ENCODE measurements at regions not wholly inside any gene's neighbourhood (a gene's known extent, or its start where the extent isn't known, plus 50 kb on each side); places are given as distances from the start of the nearest gene placed in this dataset.
A peak's percentile ranks its signal among the peaks of the same experiment; 100 is the strongest.
"Not testable (repeated sequence)": the region's sequence is repeated elsewhere in the genome, so short reads cannot be mapped to it uniquely, and the experiment has no call there.

GRCh38 chr19:37303591-37304171 lies 67.2 kb upstream of the ZNF527 start:
- Histone ChIP-seq H3K9me3 (ENCODE audit: low read length) (no peaks in the 10 kb centered on the region; the same call in 1 of the 2 replicates), H3K9me2 (replicated peaks; ENCODE audit: insufficient read depth, low read length) (no peaks in the 10 kb centered on the region), H3K27ac (ENCODE audit: low read length) (no peak overlapping the region), H3K4me3 (ENCODE audit: low read length) (no peak overlapping the region), H3K4me2 (ENCODE audit: low read depth, low read length, poor library complexity, severe bottlenecking) (no peak overlapping the region), H2AFZ (ENCODE audit: low read length) (no peak overlapping the region), H3K79me2 (ENCODE audit: low read length) (no peaks in the 10 kb centered on the region), H3K36me3 (ENCODE audit: insufficient read depth, low read length) (no peaks in the 10 kb centered on the region), H3K9ac (ENCODE audit: low read length) (no peak overlapping the region), H4K20me1 (ENCODE audit: insufficient read depth, low read depth, low read length) (no peaks in the 10 kb centered on the region), H3K27me3 (ENCODE audit: low read length) (no peaks in the 10 kb centered on the region), H3K4me1 (ENCODE audit: low read length) (no peaks in the 10 kb centered on the region)
- DNase-seq, result no peak

GRCh38 chr19:37304190-37304883 lies 66.6 kb upstream of the ZNF527 start:
- H4K20me1 ChIP-seq (ENCODE audit: insufficient read depth, low read depth, low read length), result no peaks in the 10 kb centered on the region
- no peak overlapping the region for H3K4me3 ChIP-seq (ENCODE audit: low read length)
- DNase-seq, result no peak
- no peak overlapping the region for H3K9ac ChIP-seq (ENCODE audit: low read length)
- no peaks in the 10 kb centered on the region for H3K79me2 ChIP-seq (ENCODE audit: low read length)
- H2AFZ ChIP-seq (ENCODE audit: low read length), result no peak overlapping the region
- H3K4me2 ChIP-seq (ENCODE audit: low read depth, low read length, poor library complexity, severe bottlenecking), result no peak overlapping the region
- H3K27ac ChIP-seq (ENCODE audit: low read length), result no peak overlapping the region
- H3K9me2 ChIP-seq (replicated peaks; ENCODE audit: insufficient read depth, low read length), result no peaks in the 10 kb centered on the region
- H3K4me1 ChIP-seq (ENCODE audit: low read length), result no peaks in the 10 kb centered on the region
- H3K9me3 ChIP-seq (ENCODE audit: low read length), result no peaks in the 10 kb centered on the region; the same call in 1 of the 2 replicates
- H3K27me3 ChIP-seq (ENCODE audit: low read length), result no peaks in the 10 kb centered on the region
- no peaks in the 10 kb centered on the region for H3K36me3 ChIP-seq (ENCODE audit: insufficient read depth, low read length)

GRCh38 chr19:37304884-37305255 lies 66.0 kb upstream of the ZNF527 start:
- Histone ChIP-seq H3K36me3 (ENCODE audit: insufficient read depth, low read length) (no peaks in the 10 kb centered on the region), H3K27me3 (ENCODE audit: low read length) (no peaks in the 10 kb centered on the region), H3K4me3 (ENCODE audit: low read length) (no peak overlapping the region), H3K4me2 (ENCODE audit: low read depth, low read length, poor library complexity, severe bottlenecking) (no peak overlapping the region), H3K9me3 (ENCODE audit: low read length) (peaks cover 4% of the 10 kb centered on the region), H3K9ac (ENCODE audit: low read length) (no peak overlapping the region), H3K79me2 (ENCODE audit: low read length) (no peaks in the 10 kb centered on the region), H3K4me1 (ENCODE audit: low read length) (no peaks in the 10 kb centered on the region), H3K9me2 (replicated peaks; ENCODE audit: insufficient read depth, low read length) (no peaks in the 10 kb centered on the region), H3K27ac (ENCODE audit: low read length) (no peak overlapping the region), H2AFZ (ENCODE audit: low read length) (no peak overlapping the region), H4K20me1 (ENCODE audit: insufficient read depth, low read depth, low read length) (no peaks in the 10 kb centered on the region)
- DNase-seq, result no peak

- H2AFZ ChIP-seq (ENCODE audit: low read length), result no peak overlapping the region
- H3K4me1 ChIP-seq (ENCODE audit: low read length), result no peaks in the 10 kb centered on the region
- no peak overlapping the region for H3K4me3 ChIP-seq (ENCODE audit: low read length)
- no peak overlapping the region for H3K9ac ChIP-seq (ENCODE audit: low read length)
- no peaks in the 10 kb centered on the region for H3K79me2 ChIP-seq (ENCODE audit: low read length)
- H3K9me2 ChIP-seq (replicated peaks; ENCODE audit: insufficient read depth, low read length), result no peaks in the 10 kb centered on the region
- no peak overlapping the region for H3K4me2 ChIP-seq (ENCODE audit: low read depth, low read length, poor library complexity, severe bottlenecking)
- no peaks in the 10 kb centered on the region for H3K36me3 ChIP-seq (ENCODE audit: insufficient read depth, low read length)
- DNase-seq, result no peak
- H4K20me1 ChIP-seq (ENCODE audit: insufficient read depth, low read depth, low read length), result no peaks in the 10 kb centered on the region
- no peaks in the 10 kb centered on the region for H3K27me3 ChIP-seq (ENCODE audit: low read length)
- H3K9me3 ChIP-seq (ENCODE audit: low read length), result peaks cover 6% of the 10 kb centered on the region
- no peak overlapping the region for H3K27ac ChIP-seq (ENCODE audit: low read length)
Measured at GRCh38 chr19:37306383-37306963, 64.4 kb upstream of the ZNF527 start.

- Histone ChIP-seq H3K27ac (ENCODE audit: low read length) (no peak overlapping the region), H3K79me2 (ENCODE audit: low read length) (no peaks in the 10 kb centered on the region), H3K36me3 (ENCODE audit: insufficient read depth, low read length) (no peaks in the 10 kb centered on the region), H3K9me2 (replicated peaks; ENCODE audit: insufficient read depth, low read length) (no peaks in the 10 kb centered on the region), H4K20me1 (ENCODE audit: insufficient read depth, low read depth, low read length) (no peaks in the 10 kb centered on the region), H3K9ac (ENCODE audit: low read length) (no peak overlapping the region), H3K4me3 (ENCODE audit: low read length) (no peak overlapping the region), H3K4me1 (ENCODE audit: low read length) (no peaks in the 10 kb centered on the region), H3K9me3 (ENCODE audit: low read length) (peaks cover 6% of the 10 kb centered on the region), H2AFZ (ENCODE audit: low read length) (no peak overlapping the region), H3K4me2 (ENCODE audit: low read depth, low read length, poor library complexity, severe bottlenecking) (no peak overlapping the region), H3K27me3 (ENCODE audit: low read length) (no peaks in the 10 kb centered on the region)
- DNase-seq, result peak; percentile 54
Measured at GRCh38 chr19:37309834-37310575, 60.9 kb upstream of the ZNF527 start.

GRCh38 chr19:37312531-37313334 lies 58.2 kb upstream of the ZNF527 start:
- not testable (repeated sequence) for H3K27ac ChIP-seq (ENCODE audit: low read length); H4K20me1 ChIP-seq (ENCODE audit: insufficient read depth, low read depth, low read length); H3K36me3 ChIP-seq (ENCODE audit: insufficient read depth, low read length); H3K4me3 ChIP-seq (ENCODE audit: low read length); H3K9ac ChIP-seq (ENCODE audit: low read length); H3K79me2 ChIP-seq (ENCODE audit: low read length); H3K4me1 ChIP-seq (ENCODE audit: low read length); H3K9me3 ChIP-seq (ENCODE audit: low read length); H3K4me2 ChIP-seq (ENCODE audit: low read depth, low read length, poor library complexity, severe bottlenecking); DNase-seq; H3K9me2 ChIP-seq (replicated peaks; ENCODE audit: insufficient read depth, low read length); H3K27me3 ChIP-seq (ENCODE audit: low read length); H2AFZ ChIP-seq (ENCODE audit: low read length)

GRCh38 chr19:37313335-37313627 lies 57.6 kb upstream of the ZNF527 start:
- H3K9ac ChIP-seq (ENCODE audit: low read length), result no peak overlapping the region
- H3K79me2 ChIP-seq (ENCODE audit: low read length), result peaks cover 5% of the 10 kb centered on the region
- H4K20me1 ChIP-seq (ENCODE audit: insufficient read depth, low read depth, low read length), result no peaks in the 10 kb centered on the region
- no peak overlapping the region for H3K4me2 ChIP-seq (ENCODE audit: low read depth, low read length, poor library complexity, severe bottlenecking)
- H3K27ac ChIP-seq (ENCODE audit: low read length), result no peak overlapping the region
- no peaks in the 10 kb centered on the region for H3K36me3 ChIP-seq (ENCODE audit: insufficient read depth, low read length)
- peaks cover 4% of the 10 kb centered on the region for H3K4me1 ChIP-seq (ENCODE audit: low read length)
- H3K27me3 ChIP-seq (ENCODE audit: low read length), result no peaks in the 10 kb centered on the region
- H3K4me3 ChIP-seq (ENCODE audit: low read length), result no peak overlapping the region
- H3K9me2 ChIP-seq (replicated peaks; ENCODE audit: insufficient read depth, low read length), result no peaks in the 10 kb centered on the region
- H3K9me3 ChIP-seq (ENCODE audit: low read length), result peaks cover 6% of the 10 kb centered on the region
- no peak for DNase-seq
- H2AFZ ChIP-seq (ENCODE audit: low read length), result no peak overlapping the region
